ENCODE measurements at regions not wholly inside any gene's neighbourhood (a gene's known extent, or its start where the extent isn't known, plus 50 kb on each side); places are given as distances from the start of the nearest gene placed in this dataset.

GRCh38 chr9:95788521-95788991 lies 86.9 kb upstream of the ERCC6L2 start:
- intact Hi-C loops (cut with DNase I), result no loop called here
- DNase-seq, result no peak
- no peak for ATAC-seq

GRCh38 chr9:95788021-95788420 lies 87.5 kb upstream of the ERCC6L2 start:
- H3K4me1 ChIP-seq, result no peaks in the 10 kb centered on the region
- ATAC-seq, result no peak
- no peak for DNase-seq
- no peak overlapping the region for H3K4me3 ChIP-seq
- no peaks in the 10 kb centered on the region for H3K36me3 ChIP-seq (replicated peaks in 1 of 2; ENCODE audit: insufficient read depth in 1 of 2, low read depth in 2 of 2)
- intact Hi-C loops (cut with DNase I), result no loop called here
- WGBS, 2 donors, result 63 to 67% methylated on average over 7 of the region's 7 CpGs
- no peaks in the 10 kb centered on the region for H3K27me3 ChIP-seq
- no peak for TF ChIP-seq POLR2A (IDR thresholded peaks at IDR 0.05)
- no peak for TF ChIP-seq CTCF (IDR thresholded peaks at IDR 0.05)
- no peak overlapping the region for H3K27ac ChIP-seq
- H3K9me3 ChIP-seq, result no peaks in the 10 kb centered on the region

More at GRCh38 chr9:95788521-95788991, 86.9 kb upstream of the ERCC6L2 start:
- H3K36me3 ChIP-seq (replicated peaks in 1 of 2; ENCODE audit: insufficient read depth in 1 of 2, low read depth in 2 of 2), result no peaks in the 10 kb centered on the region
- 71 to 72% methylated on average over 6 of the region's 6 CpGs for WGBS, 2 donors
- H3K27me3 ChIP-seq, result no peaks in the 10 kb centered on the region
- H3K9me3 ChIP-seq, result no peaks in the 10 kb centered on the region
- H3K4me3 ChIP-seq, result no peak overlapping the region
- TF ChIP-seq CTCF (IDR thresholded peaks at IDR 0.05) (no peak), POLR2A (IDR thresholded peaks at IDR 0.05) (no peak)
- no peaks in the 10 kb centered on the region for H3K4me1 ChIP-seq
- no peak overlapping the region for H3K27ac ChIP-seq

- TF ChIP-seq CTCF (IDR thresholded peaks at IDR 0.05), result no peak
- TF ChIP-seq POLR2A (IDR thresholded peaks at IDR 0.05), result no peak
- Histone ChIP-seq H3K27ac (no peak overlapping the region), H3K36me3 (replicated peaks in 1 of 2; ENCODE audit: insufficient read depth in 1 of 2, low read depth in 2 of 2) (no peaks in the 10 kb centered on the region), H3K4me1 (no peaks in the 10 kb centered on the region), H3K9me3 (no peaks in the 10 kb centered on the region), H3K4me3 (no peak overlapping the region), H3K27me3 (no peaks in the 10 kb centered on the region)
- DNase-seq (no peak), ATAC-seq (no peak)
- intact Hi-C loops (cut with DNase I), result no loop called here
- WGBS, 2 donors, result 87 to 92% methylated on average over 3 of the region's 3 CpGs
These were observed 90.3 kb upstream of the ERCC6L2 start for GRCh38 chr9:95785209-95785608.

- no peaks in the 10 kb centered on the region for H3K27me3 ChIP-seq
- no peaks in the 10 kb centered on the region for H3K36me3 ChIP-seq (replicated peaks in 1 of 2; ENCODE audit: insufficient read depth in 1 of 2, low read depth in 2 of 2)
- no peaks in the 10 kb centered on the region for H3K9me3 ChIP-seq
- no peak for ATAC-seq
- no peak for DNase-seq
- 88 to 93% methylated on average over 23 to 31 of the region's 31 CpGs for WGBS, 2 donors
- TF ChIP-seq CTCF (IDR thresholded peaks at IDR 0.05) (no peak), POLR2A (IDR thresholded peaks at IDR 0.05) (no peak)
- no peak overlapping the region for H3K4me3 ChIP-seq
- no peaks in the 10 kb centered on the region for H3K4me1 ChIP-seq
- no peak overlapping the region for H3K27ac ChIP-seq
- intact Hi-C loops (cut with DNase I), result no loop called here
These were observed 91.2 kb upstream of the ERCC6L2 start for GRCh38 chr9:95784318-95784717.

- no peak for TF ChIP-seq POLR2A (IDR thresholded peaks at IDR 0.05)
- no peak for TF ChIP-seq CTCF (IDR thresholded peaks at IDR 0.05)
- H3K27me3 ChIP-seq, result no peaks in the 10 kb centered on the region
- H3K4me3 ChIP-seq, result no peak overlapping the region
- intact Hi-C loops (cut with DNase I), result no loop called here
- WGBS, 2 donors, result 71 to 78% methylated on average over 17 of the region's 17 CpGs
- H3K4me1 ChIP-seq, result no peaks in the 10 kb centered on the region
- no peaks in the 10 kb centered on the region for H3K36me3 ChIP-seq (replicated peaks in 1 of 2; ENCODE audit: insufficient read depth in 1 of 2, low read depth in 2 of 2)
- no peaks in the 10 kb centered on the region for H3K9me3 ChIP-seq
- DNase-seq (no peak), ATAC-seq (no peak)
- no peak overlapping the region for H3K27ac ChIP-seq
These were observed 92.0 kb upstream of the ERCC6L2 start for GRCh38 chr9:95783426-95783975.
